Smooth muscle cell (in vitro differentiated cells): ENCODE measurements at regions not wholly inside any gene's neighbourhood (a gene's known extent, or its start where the extent isn't known, plus 50 kb on each side); places are given as distances from the start of the nearest gene placed in this dataset.

Source experiments
- DNase-seq: peaks from one replicate; lab custom pipeline; 2025; ENCODE audit not compliant: unreplicated experiment; lab: John Stamatoyannopoulos, UW
- H2AFZ ChIP-seq: fragments of 200-600 bp; sonication (generic); 2 replicates; pipeline ENCODE4 v1.6.0; 2016; ENCODE audit warnings: antibody characterized with exemption, low read depth, mild to moderate bottlenecking
- H3F3A ChIP-seq: fragments of 200-600 bp; sonication (generic); 2 replicates; pipeline ENCODE4 v1.6.0; 2017; ENCODE audit warnings: antibody characterized with exemption, low read depth
- H3K27ac ChIP-seq: fragments of 200-600 bp; sonication (generic); 2 replicates; pipeline ENCODE4 v1.5.1; 2016; ENCODE audit warnings: low read depth, mild to moderate bottlenecking
- H3K27me3 ChIP-seq: fragments of 200-600 bp; sonication (generic); 2 replicates; pipeline ENCODE4 v1.6.1; 2016; ENCODE audit warnings: low read depth, mild to moderate bottlenecking
- H3K36me3 ChIP-seq: fragments of 200-600 bp; sonication (generic); 2 replicates; pipeline ENCODE4 v1.5.1; 2016; ENCODE audit warnings: low read depth
- H3K4me1 ChIP-seq: fragments of 200-600 bp; sonication (generic); 2 replicates; pipeline ENCODE4 v1.5.1; 2016; ENCODE audit warnings: low read depth
- H3K4me2 ChIP-seq: fragments of 200-600 bp; sonication (generic); 2 replicates; pipeline ENCODE4 v1.6.0; 2016; ENCODE audit warnings: mild to moderate bottlenecking
- H3K4me3 ChIP-seq: fragments of 200-600 bp; sonication (generic); 2 replicates; pipeline ENCODE4 v1.5.1; 2016; ENCODE audit warnings: mild to moderate bottlenecking
- H3K79me2 ChIP-seq: fragments of 200-600 bp; sonication (generic); 2 replicates; pipeline ENCODE4 v1.6.0; 2016; ENCODE audit warnings: low read depth, mild to moderate bottlenecking
- H3K9ac ChIP-seq: fragments of 200-600 bp; sonication (generic); 2 replicates; pipeline ENCODE4 v1.6.0; 2016; ENCODE audit warnings: low read depth
- H3K9me3 ChIP-seq: fragments of 200-600 bp; sonication (generic); replicated peaks from 2 replicates; pipeline ENCODE4 v1.5.1; 2016; ENCODE audit warnings: low read depth
- H4K20me1 ChIP-seq: fragments of 200-600 bp; sonication (generic); 2 replicates; pipeline ENCODE4 v1.6.0; 2016; ENCODE audit warnings: low read depth
- CTCF ChIP-seq: fragments of 200-600 bp; sonication (generic); IDR thresholded peaks from 2 replicates; pipeline ENCODE4 v1.5.1; 2017; ENCODE audit warnings: borderline replicate concordance, mild to moderate bottlenecking, antibody characterized with exemption; ENCODE audit not compliant: insufficient read depth, poor library complexity, severe bottlenecking
- WGBS: methylation state at CpG from one replicate; pipeline ENCODE4 v1.1.7; 2016; ENCODE audit warnings: low lambda C conversion rate; 5-methylcytosine and 5-hydroxymethylcytosine counted together

- Histone ChIP-seq H3F3A (peaks cover 17% of the 10 kb centered on the region), H2AFZ (no peak overlapping the region), H3K9ac (no peak overlapping the region), H4K20me1 (no peaks in the 10 kb centered on the region), H3K4me2 (no peak overlapping the region), H3K27ac (no peak overlapping the region), H3K27me3 (no peaks in the 10 kb centered on the region), H3K4me1 (peaks cover 10% of the 10 kb centered on the region), H3K79me2 (no peaks in the 10 kb centered on the region), H3K4me3 (no peak overlapping the region), H3K36me3 (no peaks in the 10 kb centered on the region), H3K9me3 (no peaks in the 10 kb centered on the region)
- DNase-seq, result no peak
- 85% methylated on average over 6 of the region's 6 CpGs for WGBS
- TF ChIP-seq CTCF, result no peak
Observed at GRCh38 chr1:38738207-38738606, 121.4 kb downstream of the RRAGC start.

- DNase-seq, result no peak
- no peak for TF ChIP-seq CTCF
Observed at GRCh38 chr1:38736399-38736798, 123.2 kb downstream of the RRAGC start.

GRCh38 chr1:38735651-38736161 lies 123.9 kb downstream of the RRAGC start:
- peak overlapping the region; percentile 43 for H3K4me2 ChIP-seq
- no peak for DNase-seq
- H3K36me3 ChIP-seq, result no peaks in the 10 kb centered on the region
- no peaks in the 10 kb centered on the region for H4K20me1 ChIP-seq
- TF ChIP-seq CTCF, result no peak
- no peaks in the 10 kb centered on the region for H3K79me2 ChIP-seq
- WGBS, result 17% methylated on average over 6 of the region's 6 CpGs
- H3K27ac ChIP-seq, result peak overlapping the region; percentile 85
- no peaks in the 10 kb centered on the region for H3K27me3 ChIP-seq
- H3F3A ChIP-seq, result peaks cover 13% of the 10 kb centered on the region
- H3K4me3 ChIP-seq, result no peak overlapping the region
- no peak overlapping the region for H2AFZ ChIP-seq
- no peak overlapping the region for H3K9ac ChIP-seq
- H3K4me1 ChIP-seq, result peaks cover 5% of the 10 kb centered on the region
- no peaks in the 10 kb centered on the region for H3K9me3 ChIP-seq

More at GRCh38 chr1:38736399-38736798, 123.2 kb downstream of the RRAGC start:
- Histone ChIP-seq H3F3A (peaks cover 14% of the 10 kb centered on the region), H4K20me1 (no peaks in the 10 kb centered on the region), H3K4me3 (no peak overlapping the region), H3K4me1 (peaks cover 10% of the 10 kb centered on the region), H3K4me2 (peak overlapping the region; percentile 24), H3K36me3 (no peaks in the 10 kb centered on the region), H3K27ac (peak overlapping the region; percentile 85), H3K9me3 (no peaks in the 10 kb centered on the region), H3K27me3 (no peaks in the 10 kb centered on the region), H2AFZ (no peak overlapping the region), H3K79me2 (no peaks in the 10 kb centered on the region), H3K9ac (peak overlapping the region; percentile 36)
- WGBS, result 97% methylated on average over 1 of the region's 1 CpG

GRCh38 chr1:38733761-38734160 lies 125.8 kb downstream of the RRAGC start:
- peaks cover 7% of the 10 kb centered on the region for H3F3A ChIP-seq
- H3K36me3 ChIP-seq, result no peaks in the 10 kb centered on the region
- WGBS, result 77% methylated on average over 3 of the region's 3 CpGs
- H3K27ac ChIP-seq, result no peak overlapping the region
- no peak for DNase-seq
- no peak overlapping the region for H2AFZ ChIP-seq
- H3K4me2 ChIP-seq, result no peak overlapping the region
- no peaks in the 10 kb centered on the region for H3K27me3 ChIP-seq
- H3K9me3 ChIP-seq, result no peaks in the 10 kb centered on the region
- H3K4me1 ChIP-seq, result peaks cover 3% of the 10 kb centered on the region
- H3K9ac ChIP-seq, result no peak overlapping the region
- H3K79me2 ChIP-seq, result no peaks in the 10 kb centered on the region
- no peaks in the 10 kb centered on the region for H4K20me1 ChIP-seq
- H3K4me3 ChIP-seq, result no peak overlapping the region
- TF ChIP-seq CTCF, result no peak
